ENCODE measurements at regions not wholly inside any gene's neighbourhood (a gene's known extent, or its start where the extent isn't known, plus 50 kb on each side); places are given as distances from the start of the nearest gene placed in this dataset.

- no peaks in the 10 kb centered on the region for H3K27me3 ChIP-seq (ENCODE audit: insufficient read depth, low read length, poor library complexity, severe bottlenecking)
- Mint-ChIP-seq H3K27ac (no peak overlapping the region), H3K9me3 (peaks cover 0 to 2% (median 0%) of the 10 kb centered on the region in 5 donors), H3K4me1 (no peaks in the 10 kb centered on the region), H3K27me3 (peaks cover 0 to 2% of the 10 kb centered on the region in 2 donors), H3K4me3 (no peak overlapping the region), H3K36me3 (no peaks in the 10 kb centered on the region)
- CTCF ChIA-PET: no interaction called here
- H3K4me3 ChIP-seq (ENCODE audit: low read length): no peak overlapping the region
- no peaks in the 10 kb centered on the region for H3K4me1 ChIP-seq (ENCODE audit: insufficient read depth, low read length)
- H3K27ac ChIP-seq (ENCODE audit: low read depth, low read length): no peak overlapping the region
- POLR2A ChIA-PET: no interaction called here
- H3K9me3 ChIP-seq (ENCODE audit: low read length): no peaks in the 10 kb centered on the region
- no peaks in the 10 kb centered on the region for H3K36me3 ChIP-seq (ENCODE audit: insufficient read depth, low read length)
- DNase-seq: no peak
These were observed 1214.0 kb downstream of the BRD1 start for GRCh38 chr22:48613566-48614200.

GRCh38 chr22:48612077-48612995 lies 1215.3 kb downstream of the BRD1 start:
- Histone ChIP-seq H3K9me3 (ENCODE audit: low read length) (no peaks in the 10 kb centered on the region), H3K4me3 (ENCODE audit: low read length) (no peak overlapping the region), H3K27ac (ENCODE audit: low read depth, low read length) (no peak overlapping the region), H3K36me3 (ENCODE audit: insufficient read depth, low read length) (no peaks in the 10 kb centered on the region), H3K4me1 (ENCODE audit: insufficient read depth, low read length) (no peaks in the 10 kb centered on the region), H3K27me3 (ENCODE audit: insufficient read depth, low read length, poor library complexity, severe bottlenecking) (no peaks in the 10 kb centered on the region)
- no peak overlapping the region for H3K4me3 Mint-ChIP-seq
- POLR2A ChIA-PET: no interaction called here
- CTCF ChIA-PET: no interaction called here
- H3K27me3 Mint-ChIP-seq: peaks cover 0 to 4% of the 10 kb centered on the region in 2 donors
- H3K27ac Mint-ChIP-seq: no peak overlapping the region
- DNase-seq: no peak
- no peaks in the 10 kb centered on the region for H3K4me1 Mint-ChIP-seq
- H3K9me3 Mint-ChIP-seq: peaks cover 0 to 6% (median 0%) of the 10 kb centered on the region in 5 donors
- no peaks in the 10 kb centered on the region for H3K36me3 Mint-ChIP-seq

GRCh38 chr22:48609279-48609865 lies 1218.3 kb downstream of the BRD1 start:
- H3K4me1 Mint-ChIP-seq: no peaks in the 10 kb centered on the region
- Histone ChIP-seq H3K36me3 (ENCODE audit: insufficient read depth, low read length) (no peaks in the 10 kb centered on the region), H3K4me1 (ENCODE audit: insufficient read depth, low read length) (no peaks in the 10 kb centered on the region), H3K27ac (ENCODE audit: low read depth, low read length) (no peak overlapping the region), H3K4me3 (ENCODE audit: low read length) (no peak overlapping the region), H3K27me3 (ENCODE audit: insufficient read depth, low read length, poor library complexity, severe bottlenecking) (no peaks in the 10 kb centered on the region), H3K9me3 (ENCODE audit: low read length) (no peaks in the 10 kb centered on the region)
- ChIA-PET CTCF (no interaction called here), POLR2A (no interaction called here)
- H3K9me3 Mint-ChIP-seq: peaks cover 0 to 13% (median 2%) of the 10 kb centered on the region in 5 donors
- no peak for DNase-seq
- H3K4me3 Mint-ChIP-seq: no peak overlapping the region
- peaks cover 0 to 2% (median 0%) of the 10 kb centered on the region in 3 donors for H3K36me3 Mint-ChIP-seq
- H3K27me3 Mint-ChIP-seq: peaks cover 0 to 2% of the 10 kb centered on the region in 2 donors
- H3K27ac Mint-ChIP-seq: no peak overlapping the region

GRCh38 chr22:48607901-48608662 lies 1219.6 kb downstream of the BRD1 start:
- no peak overlapping the region for H3K4me3 Mint-ChIP-seq
- H3K36me3 ChIP-seq (ENCODE audit: insufficient read depth, low read length): no peaks in the 10 kb centered on the region
- H3K27ac ChIP-seq (ENCODE audit: low read depth, low read length): no peak overlapping the region
- H3K4me1 ChIP-seq (ENCODE audit: insufficient read depth, low read length): no peaks in the 10 kb centered on the region
- H3K27me3 Mint-ChIP-seq: peaks cover 0 to 2% of the 10 kb centered on the region in 2 donors
- no peaks in the 10 kb centered on the region for H3K4me1 Mint-ChIP-seq
- H3K4me3 ChIP-seq (ENCODE audit: low read length): no peak overlapping the region
- no peak overlapping the region for H3K27ac Mint-ChIP-seq
- ChIA-PET CTCF (no interaction called here), POLR2A (no interaction called here)
- peaks cover 0 to 13% (median 2%) of the 10 kb centered on the region in 5 donors for H3K9me3 Mint-ChIP-seq
- H3K27me3 ChIP-seq (ENCODE audit: insufficient read depth, low read length, poor library complexity, severe bottlenecking): no peaks in the 10 kb centered on the region
- no peak for DNase-seq
- no peaks in the 10 kb centered on the region for H3K9me3 ChIP-seq (ENCODE audit: low read length)
- peaks cover 0 to 2% (median 0%) of the 10 kb centered on the region in 3 donors for H3K36me3 Mint-ChIP-seq

- no peaks in the 10 kb centered on the region for H3K4me1 Mint-ChIP-seq
- no peak overlapping the region for H3K27ac Mint-ChIP-seq
- Histone ChIP-seq H3K9me3 (ENCODE audit: low read length) (no peaks in the 10 kb centered on the region), H3K4me3 (ENCODE audit: low read length) (no peak overlapping the region), H3K27me3 (ENCODE audit: insufficient read depth, low read length, poor library complexity, severe bottlenecking) (no peaks in the 10 kb centered on the region), H3K27ac (ENCODE audit: low read depth, low read length) (no peak overlapping the region), H3K36me3 (ENCODE audit: insufficient read depth, low read length) (no peaks in the 10 kb centered on the region), H3K4me1 (ENCODE audit: insufficient read depth, low read length) (no peaks in the 10 kb centered on the region)
- no peak overlapping the region for H3K4me3 Mint-ChIP-seq
- peaks cover 0 to 2% (median 0%) of the 10 kb centered on the region in 3 donors for H3K36me3 Mint-ChIP-seq
- no peak for DNase-seq
- ChIA-PET POLR2A (no interaction called here), CTCF (no interaction called here)
- H3K27me3 Mint-ChIP-seq: peaks cover 0 to 3% of the 10 kb centered on the region in 2 donors
- H3K9me3 Mint-ChIP-seq: peaks cover 0 to 13% (median 2%) of the 10 kb centered on the region in 5 donors
These were observed 1220.9 kb downstream of the BRD1 start for GRCh38 chr22:48606684-48607307.

- Histone ChIP-seq H3K9me3 (ENCODE audit: low read length) (no peaks in the 10 kb centered on the region), H3K4me1 (ENCODE audit: insufficient read depth, low read length) (no peaks in the 10 kb centered on the region), H3K27ac (ENCODE audit: low read depth, low read length) (no peak overlapping the region), H3K4me3 (ENCODE audit: low read length) (no peak overlapping the region), H3K27me3 (ENCODE audit: insufficient read depth, low read length, poor library complexity, severe bottlenecking) (no peaks in the 10 kb centered on the region), H3K36me3 (ENCODE audit: insufficient read depth, low read length) (no peaks in the 10 kb centered on the region)
- peaks cover 0 to 3% of the 10 kb centered on the region in 2 donors for H3K27me3 Mint-ChIP-seq
- no peak overlapping the region for H3K4me3 Mint-ChIP-seq
- POLR2A ChIA-PET: no interaction called here
- CTCF ChIA-PET: no interaction called here
- peaks cover 0 to 13% (median 2%) of the 10 kb centered on the region in 5 donors for H3K9me3 Mint-ChIP-seq
- no peak overlapping the region for H3K27ac Mint-ChIP-seq
- H3K4me1 Mint-ChIP-seq: no peaks in the 10 kb centered on the region
- DNase-seq: no peak
- peaks cover 0 to 2% (median 0%) of the 10 kb centered on the region in 3 donors for H3K36me3 Mint-ChIP-seq
These were observed 1221.7 kb downstream of the BRD1 start for GRCh38 chr22:48605856-48606481.

- peaks cover 0 to 3% of the 10 kb centered on the region in 2 donors for H3K27me3 Mint-ChIP-seq
- CTCF ChIA-PET: no interaction called here
- H3K4me1 Mint-ChIP-seq: no peaks in the 10 kb centered on the region
- no peaks in the 10 kb centered on the region for H3K9me3 ChIP-seq (ENCODE audit: low read length)
- no peaks in the 10 kb centered on the region for H3K36me3 ChIP-seq (ENCODE audit: insufficient read depth, low read length)
- no peak overlapping the region for H3K27ac ChIP-seq (ENCODE audit: low read depth, low read length)
- DNase-seq: no peak
- peaks cover 0 to 2% (median 0%) of the 10 kb centered on the region in 3 donors for H3K36me3 Mint-ChIP-seq
- H3K4me3 Mint-ChIP-seq: no peak overlapping the region
- no peaks in the 10 kb centered on the region for H3K27me3 ChIP-seq (ENCODE audit: insufficient read depth, low read length, poor library complexity, severe bottlenecking)
- POLR2A ChIA-PET: no interaction called here
- peaks cover 0 to 13% (median 3%) of the 10 kb centered on the region in 5 donors for H3K9me3 Mint-ChIP-seq
- H3K4me3 ChIP-seq (ENCODE audit: low read length): no peak overlapping the region
- no peak overlapping the region for H3K27ac Mint-ChIP-seq
- no peaks in the 10 kb centered on the region for H3K4me1 ChIP-seq (ENCODE audit: insufficient read depth, low read length)
These were observed 1222.5 kb downstream of the BRD1 start for GRCh38 chr22:48605125-48605524.

Data from CD8-positive, alpha-beta memory T cell (primary cell).